ENCODE measurements at regions not wholly inside any gene's neighbourhood (a gene's known extent, or its start where the extent isn't known, plus 50 kb on each side); places are given as distances from the start of the nearest gene placed in this dataset.

DNA sequence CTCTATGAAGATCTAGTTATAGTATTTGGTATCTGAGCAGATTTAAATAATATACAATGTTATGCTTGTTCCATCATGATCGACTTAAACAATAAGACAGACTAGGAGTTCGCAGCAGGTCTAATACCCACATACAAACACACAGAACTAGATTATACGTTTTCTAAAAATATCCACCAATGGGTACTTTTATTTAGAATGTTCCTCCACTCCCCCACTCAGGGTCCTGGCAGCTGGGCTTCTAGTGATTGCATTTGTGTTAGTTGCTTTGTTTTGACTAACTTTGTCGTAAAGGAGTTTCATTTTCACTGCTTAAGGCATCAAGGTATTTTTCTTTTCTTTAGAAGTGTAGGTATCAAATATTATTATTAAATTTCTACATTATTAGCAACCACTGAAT is 91.4 kb downstream of the RPRM start:
- TF ChIP-seq, protein P1, sequence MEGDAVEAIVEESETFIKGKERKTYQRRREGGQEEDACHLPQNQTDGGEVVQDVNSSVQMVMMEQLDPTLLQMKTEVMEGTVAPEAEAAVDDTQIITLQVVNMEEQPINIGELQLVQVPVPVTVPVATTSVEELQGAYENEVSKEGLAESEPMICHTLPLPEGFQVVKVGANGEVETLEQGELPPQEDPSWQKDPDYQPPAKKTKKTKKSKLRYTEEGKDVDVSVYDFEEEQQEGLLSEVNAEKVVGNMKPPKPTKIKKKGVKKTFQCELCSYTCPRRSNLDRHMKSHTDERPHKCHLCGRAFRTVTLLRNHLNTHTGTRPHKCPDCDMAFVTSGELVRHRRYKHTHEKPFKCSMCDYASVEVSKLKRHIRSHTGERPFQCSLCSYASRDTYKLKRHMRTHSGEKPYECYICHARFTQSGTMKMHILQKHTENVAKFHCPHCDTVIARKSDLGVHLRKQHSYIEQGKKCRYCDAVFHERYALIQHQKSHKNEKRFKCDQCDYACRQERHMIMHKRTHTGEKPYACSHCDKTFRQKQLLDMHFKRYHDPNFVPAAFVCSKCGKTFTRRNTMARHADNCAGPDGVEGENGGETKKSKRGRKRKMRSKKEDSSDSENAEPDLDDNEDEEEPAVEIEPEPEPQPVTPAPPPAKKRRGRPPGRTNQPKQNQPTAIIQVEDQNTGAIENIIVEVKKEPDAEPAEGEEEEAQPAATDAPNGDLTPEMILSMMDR (IDR thresholded peaks at IDR 0.05) = no peak
- TF ChIP-seq POLR2A (IDR thresholded peaks at IDR 0.05; ENCODE audit: low read depth) (no peak), POLR2AphosphoS5 (IDR thresholded peaks at IDR 0.05) (no peak)
